ENCODE measurements at regions not wholly inside any gene's neighbourhood (a gene's known extent, or its start where the extent isn't known, plus 50 kb on each side); places are given as distances from the start of the nearest gene placed in this dataset. TPM values are rescaled to one million over a fixed set of nuclear protein-coding genes. Genes with fewer than 3 reads are reported as not detected.
"Not testable (repeated sequence)": the region's sequence is repeated elsewhere in the genome, so short reads cannot be mapped to it uniquely, and the experiment has no call there.

GRCh38 chr7:92915348-92915747 is 79.0 kb upstream of the CDK6 start:
- DNase-seq = no peak

GRCh38 chr7:92914645-92915044 is 78.3 kb upstream of the CDK6 start:
- DNase-seq = no peak

GRCh38 chr7:92913849-92914248 is 77.5 kb upstream of the CDK6 start:
- DNase-seq = no peak

- no peak for DNase-seq
These were observed 74.6 kb upstream of the CDK6 start for GRCh38 chr7:92910976-92911375.

GRCh38 chr7:92909686-92910475 is 73.5 kb upstream of the CDK6 start:
- no peak for DNase-seq

- no peak for DNase-seq
These were observed 68.1 kb upstream of the CDK6 start for GRCh38 chr7:92904244-92905131.

- no peak for DNase-seq
These were observed 62.4 kb upstream of the CDK6 start for GRCh38 chr7:92898798-92899197.

GRCh38 chr7:92894857-92895256 is 58.5 kb upstream of the CDK6 start:
- DNase-seq = not testable (repeated sequence)

- DNase-seq = no peak
These were observed 52.7 kb upstream of the CDK6 start for GRCh38 chr7:92889081-92889480.

Small RNA genes in the stretch of these regions (small RNA-seq; reads per million reads assigned to genes)
- not detected for gene RN7SL7P (ENCODE audit: low replicate concordance)
